ENCODE measurements at regions not wholly inside any gene's neighbourhood (a gene's known extent, or its start where the extent isn't known, plus 50 kb on each side); places are given as distances from the start of the nearest gene placed in this dataset.

- TF ChIP-seq CTCF (IDR thresholded peaks at IDR 0.05) = no peak
- no peak for TF ChIP-seq POLR2A (IDR thresholded peaks at IDR 0.05)
These were observed 144.9 kb downstream of the KIF20B start for GRCh38 chr10:89846281-89846630.
